ENCODE measurements at regions not wholly inside any gene's neighbourhood (a gene's known extent, or its start where the extent isn't known, plus 50 kb on each side); places are given as distances from the start of the nearest gene placed in this dataset.

GRCh38 chr7:46165276-46165675, 244.2 kb upstream of the IGFBP3 start:
- no peak for TF ChIP-seq CTCF (conservative IDR thresholded peaks at IDR 0.05; ENCODE audit: low read length)
- no peak for TF ChIP-seq EZH2phosphoT487 (IDR thresholded peaks at IDR 0.05; ENCODE audit: borderline replicate concordance)
